Mammary epithelial cell (primary cell): ENCODE measurements at regions not wholly inside any gene's neighbourhood (a gene's known extent, or its start where the extent isn't known, plus 50 kb on each side); places are given as distances from the start of the nearest gene placed in this dataset.

ENCODE experiments used
- CTCF ChIP-seq, 2 donors: IDR thresholded peaks in 1 of 2; conservative IDR thresholded peaks in 1 of 2; 2 replicates each; pipeline ENCODE4 v1.5.1; 2011 to 2012; ENCODE audit warnings: inconsistent platforms in 2 of 2, low read length in 2 of 2, mild to moderate bottlenecking in 2 of 2, control low read depth in 1 of 2, low read depth in 1 of 2; ENCODE audit not compliant: insufficient read depth in 1 of 2; ENCODE audit errors: extremely low read depth in 1 of 2
- EZH2 ChIP-seq: IDR thresholded peaks from 2 replicates; pipeline ENCODE4 v1.6.1; 2012; ENCODE audit warnings: low read length, inconsistent platforms, borderline replicate concordance

DNA sequence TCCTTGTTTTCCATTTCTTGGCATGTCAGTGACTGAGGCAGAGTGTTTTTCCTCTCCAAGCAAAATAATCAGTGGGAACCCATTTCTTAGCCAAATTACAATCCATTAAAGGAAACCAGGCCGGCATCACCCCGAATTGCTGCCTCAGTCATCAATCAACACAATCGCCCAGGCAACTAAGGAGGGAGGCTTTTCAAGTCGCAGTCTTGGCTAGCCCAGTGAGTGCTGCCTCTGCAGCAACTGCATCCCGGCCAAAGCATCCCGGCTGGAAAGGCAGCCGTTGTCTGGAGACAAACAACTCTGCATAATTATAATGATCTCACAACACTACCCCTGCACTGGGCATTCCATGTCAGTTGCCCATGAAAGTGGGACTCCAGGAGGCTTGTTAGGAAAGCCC is 213.5 kb upstream of the PRICKLE2 start:
- no peak for TF ChIP-seq EZH2
- no peak for TF ChIP-seq CTCF (conservative IDR thresholded peaks at IDR 0.05 in 1 of 2, IDR thresholded peaks at IDR 0.05 in 1 of 2; ENCODE audit: extremely low read depth in 1 of 2, insufficient read depth in 1 of 2, low read depth in 1 of 2, low read length in 2 of 2)
